Mesendoderm (in vitro differentiated cells): ENCODE measurements at regions not wholly inside any gene's neighbourhood (a gene's known extent, or its start where the extent isn't known, plus 50 kb on each side); places are given as distances from the start of the nearest gene placed in this dataset.

Experiments
- DNase-seq: peaks from one replicate; pipeline ENCODE4 v3.0.0; 2013
- H2AK5ac ChIP-seq: 2 replicates; pipeline ENCODE4 v1.6.1; 2013; ENCODE audit warnings: low read length, inconsistent platforms
- H2BK120ac ChIP-seq: 2 replicates; pipeline ENCODE4 v1.6.1; 2013; ENCODE audit warnings: low read depth, mild to moderate bottlenecking, low read length, moderate library complexity, mixed read lengths
- H2BK15ac ChIP-seq: replicated peaks from 2 replicates; pipeline ENCODE4 v1.6.1; 2013; ENCODE audit warnings: low read depth, mild to moderate bottlenecking, moderate library complexity
- H2BK5ac ChIP-seq: 2 replicates; pipeline ENCODE4 v1.6.1; 2013; ENCODE audit warnings: low read length, inconsistent platforms
- H3K18ac ChIP-seq: 2 replicates; pipeline ENCODE4 v1.6.1; 2013; ENCODE audit warnings: mild to moderate bottlenecking, low read length, mixed read lengths
- H3K23ac ChIP-seq: one replicate; pipeline ENCODE4 v1.6.1; 2013; ENCODE audit warnings: low read length
- H3K27ac ChIP-seq: 2 replicates; pipeline ENCODE4 v1.5.1; 2013; ENCODE audit warnings: low read depth, mild to moderate bottlenecking, inconsistent platforms, low read length, moderate library complexity
- H3K27me3 ChIP-seq: 2 replicates; pipeline ENCODE4 v1.6.1; 2013; ENCODE audit warnings: low read length, control low read depth, mild to moderate bottlenecking, inconsistent platforms; ENCODE audit not compliant: insufficient read depth, poor library complexity
- H3K36me3 ChIP-seq: 2 replicates; pipeline ENCODE4 v1.6.1; 2013; ENCODE audit warnings: low read length, inconsistent platforms; ENCODE audit not compliant: control insufficient read depth, insufficient read depth
- H3K4ac ChIP-seq: one replicate; pipeline ENCODE4 v1.6.1; 2013; ENCODE audit warnings: low read depth, mild to moderate bottlenecking, low read length, moderate library complexity
- H3K4me1 ChIP-seq: 2 replicates; pipeline ENCODE4 v1.6.1; 2013; ENCODE audit warnings: low read depth, low read length, inconsistent platforms; ENCODE audit not compliant: control insufficient read depth
- H3K4me2 ChIP-seq: 2 replicates; pipeline ENCODE4 v1.6.1; 2013; ENCODE audit warnings: low read length
- H3K4me3 ChIP-seq: 2 replicates; pipeline ENCODE4 v1.5.1; 2013; ENCODE audit warnings: mild to moderate bottlenecking, low read length
- H3K56ac ChIP-seq: one replicate; pipeline ENCODE4 v1.6.1; 2013; ENCODE audit warnings: low read length
- H3K79me1 ChIP-seq: 2 replicates; pipeline ENCODE4 v1.6.1; 2013; ENCODE audit warnings: low read length, inconsistent platforms
- H3K79me2 ChIP-seq: 2 replicates; pipeline ENCODE4 v1.6.1; 2013; ENCODE audit warnings: mild to moderate bottlenecking, low read length; ENCODE audit not compliant: control insufficient read depth, insufficient read depth
- H3K9ac ChIP-seq: 2 replicates; pipeline ENCODE4 v1.6.1; 2013; ENCODE audit warnings: low read length, inconsistent platforms
- H4K5ac ChIP-seq: one replicate; pipeline ENCODE4 v1.6.1; 2013; ENCODE audit warnings: low read length
- H4K8ac ChIP-seq: one replicate; pipeline ENCODE4 v1.6.1; 2013; ENCODE audit warnings: low read depth, mild to moderate bottlenecking, control low read depth, low read length, moderate library complexity
- WGBS: extraction: QIAGEN DNeasy Blood & Tissue Kit; methylation state at CpG from one replicate; pipeline ENCODE4 v1.1.7; 2013; ENCODE audit warnings: low lambda C conversion rate, missing lambda C conversion rate; ENCODE audit not compliant: insufficient coverage; ENCODE audit errors: extremely low coverage; 5-methylcytosine and 5-hydroxymethylcytosine counted together

DNA sequence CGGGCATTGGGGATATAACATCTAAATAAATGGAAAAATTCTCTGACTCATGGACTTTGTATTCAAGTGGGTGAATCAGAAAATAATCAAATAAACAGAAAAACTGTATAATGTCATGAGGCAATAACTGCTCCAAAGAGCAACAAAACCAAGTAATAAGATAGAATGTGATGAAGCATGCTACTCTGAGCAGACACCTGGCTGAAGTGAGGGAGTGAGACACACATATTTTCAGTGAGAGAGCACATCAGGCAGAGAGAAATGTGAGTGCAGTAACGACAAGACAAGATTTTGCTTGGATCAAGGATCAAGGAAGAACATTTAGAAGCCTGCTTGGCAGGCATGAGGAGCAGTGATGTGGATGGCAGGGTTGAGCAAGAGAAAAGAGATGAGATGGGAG is 75.8 kb upstream of the CCDC91 start:
- Histone ChIP-seq H3K27me3 (no peaks in the 10 kb centered on the region), H2BK15ac (no peak overlapping the region), H3K4ac (no peak overlapping the region), H3K4me2 (no peak overlapping the region), H3K4me3 (no peak overlapping the region), H3K18ac (no peak overlapping the region), H2BK120ac (no peak overlapping the region), H2BK5ac (no peak overlapping the region), H4K5ac (no peak overlapping the region), H2AK5ac (no peak overlapping the region), H3K23ac (no peak overlapping the region), H3K9ac (no peak overlapping the region), H3K56ac (no peak overlapping the region), H3K27ac (no peak overlapping the region), H3K4me1 (no peaks in the 10 kb centered on the region), H3K36me3 (no peaks in the 10 kb centered on the region), H3K79me2 (no peaks in the 10 kb centered on the region), H3K79me1 (no peaks in the 10 kb centered on the region), H4K8ac (no peak overlapping the region)
- DNase-seq, result no peak
- WGBS, result no CpG with 5 or more reads among the region's 2 CpGs

DNA sequence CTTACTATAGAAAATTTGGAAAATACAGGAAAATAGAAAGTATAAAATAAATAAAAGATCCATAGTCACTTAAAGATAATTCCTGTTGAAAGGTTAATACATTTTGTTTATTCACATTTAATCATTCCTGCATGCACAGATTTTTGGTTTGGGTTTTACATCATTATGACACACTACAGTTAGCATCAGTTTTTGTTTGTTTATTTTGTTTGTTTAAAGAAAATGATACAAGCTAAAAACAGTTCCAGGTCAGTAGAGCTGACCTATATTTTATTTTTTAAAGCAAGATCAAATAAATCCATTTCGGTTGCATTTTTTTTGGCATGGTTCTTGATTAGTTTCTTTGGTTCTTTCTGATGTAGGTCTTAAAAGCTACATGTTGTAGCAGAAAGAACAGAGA is 68.8 kb upstream of the CCDC91 start:
- no CpG with 5 or more reads among the region's 1 CpG for WGBS
- no peak overlapping the region for H3K27ac ChIP-seq

DNA sequence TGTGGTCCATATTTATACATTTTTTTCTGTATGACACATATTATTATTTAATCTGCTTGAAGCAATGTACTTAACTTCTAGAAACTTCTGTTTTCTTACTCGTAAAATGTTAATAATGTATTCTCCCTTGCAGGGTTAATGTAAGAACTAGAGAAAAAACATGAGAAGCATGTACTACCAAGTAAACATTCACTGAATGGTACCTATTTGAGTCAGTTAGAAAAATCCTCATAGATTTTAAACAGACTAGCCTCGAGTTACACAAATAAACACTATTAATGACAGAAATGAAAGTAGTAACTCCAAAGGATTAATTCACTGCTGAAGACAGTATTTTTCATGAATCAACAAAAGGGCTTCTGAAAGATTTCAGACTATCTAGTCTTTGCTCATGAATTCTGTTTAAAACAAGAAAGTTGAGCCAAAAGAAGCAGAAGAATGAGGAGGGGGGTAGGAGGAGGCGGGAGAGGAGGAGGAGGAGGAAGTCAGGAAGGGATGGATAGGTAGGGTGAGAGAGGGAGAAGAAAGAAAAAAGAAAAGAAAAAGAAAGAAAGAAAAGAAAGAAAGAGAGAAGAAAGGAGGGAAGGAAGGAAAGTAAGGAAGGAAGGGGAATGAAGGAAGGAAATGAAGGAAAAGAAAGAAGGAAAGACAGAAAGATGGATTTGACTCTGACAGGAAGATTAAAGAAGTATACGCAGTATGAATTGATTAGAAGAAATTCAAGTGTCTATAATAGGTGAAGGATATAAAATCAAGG is 68.2 kb upstream of the CCDC91 start:
- no peaks in the 10 kb centered on the region for H3K4me1 ChIP-seq
- H3K79me1 ChIP-seq, result no peaks in the 10 kb centered on the region
- no peak overlapping the region for H3K23ac ChIP-seq
- no peak overlapping the region for H2BK15ac ChIP-seq
- no peaks in the 10 kb centered on the region for H3K27me3 ChIP-seq
- no peak overlapping the region for H2BK120ac ChIP-seq
- no peak overlapping the region for H3K4ac ChIP-seq
- H2BK5ac ChIP-seq, result no peak overlapping the region
- no peak overlapping the region for H3K4me2 ChIP-seq
- no peak overlapping the region for H4K5ac ChIP-seq
- no peak overlapping the region for H2AK5ac ChIP-seq
- H3K9ac ChIP-seq, result no peak overlapping the region
- no peak overlapping the region for H3K18ac ChIP-seq
- no peak overlapping the region for H3K4me3 ChIP-seq
- no peak overlapping the region for H3K27ac ChIP-seq
- H4K8ac ChIP-seq, result no peak overlapping the region
- no CpG with 5 or more reads among the region's 4 CpGs for WGBS
- no peaks in the 10 kb centered on the region for H3K79me2 ChIP-seq
- no peak for DNase-seq
- H3K56ac ChIP-seq, result no peak overlapping the region
- no peaks in the 10 kb centered on the region for H3K36me3 ChIP-seq

More for the DNA sequence above, 68.8 kb upstream of the CCDC91 start:
- Histone ChIP-seq H3K4ac (no peak overlapping the region), H3K27me3 (no peaks in the 10 kb centered on the region), H3K56ac (no peak overlapping the region), H4K8ac (no peak overlapping the region), H2BK15ac (no peak overlapping the region), H3K4me3 (no peak overlapping the region), H4K5ac (no peak overlapping the region), H3K36me3 (no peaks in the 10 kb centered on the region), H2BK5ac (no peak overlapping the region), H3K4me1 (no peaks in the 10 kb centered on the region), H2BK120ac (no peak overlapping the region), H3K79me1 (no peaks in the 10 kb centered on the region), H3K23ac (no peak overlapping the region), H3K18ac (no peak overlapping the region), H3K9ac (no peak overlapping the region), H2AK5ac (no peak overlapping the region), H3K79me2 (no peaks in the 10 kb centered on the region), H3K4me2 (no peak overlapping the region)
- DNase-seq, result no peak

DNA sequence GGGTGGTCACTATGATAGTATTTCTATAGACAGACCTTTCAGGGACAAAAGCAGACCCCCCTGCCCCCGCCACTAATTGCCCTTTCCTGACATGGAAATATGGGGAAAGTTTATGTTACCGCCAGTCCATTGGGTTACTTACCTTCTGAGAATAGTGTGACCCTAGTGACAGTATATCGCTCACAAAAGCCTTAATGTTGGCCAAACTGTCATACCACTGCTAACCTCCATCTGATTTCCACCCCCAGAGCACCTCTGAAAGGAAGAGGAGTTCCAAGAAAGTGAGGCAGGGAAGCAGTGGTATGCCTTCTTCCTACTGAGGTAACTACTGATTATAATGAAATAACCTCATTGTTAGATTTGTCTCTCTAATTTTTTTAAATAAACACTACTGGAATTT is 67.5 kb upstream of the CCDC91 start:
- Histone ChIP-seq H3K18ac (no peak overlapping the region), H2AK5ac (no peak overlapping the region), H2BK15ac (no peak overlapping the region), H3K9ac (no peak overlapping the region), H3K27me3 (no peaks in the 10 kb centered on the region), H3K4me2 (no peak overlapping the region), H3K79me1 (no peaks in the 10 kb centered on the region), H3K23ac (no peak overlapping the region), H4K8ac (no peak overlapping the region), H3K56ac (no peak overlapping the region), H2BK120ac (no peak overlapping the region), H3K36me3 (no peaks in the 10 kb centered on the region), H4K5ac (no peak overlapping the region), H3K4me3 (no peak overlapping the region), H2BK5ac (no peak overlapping the region), H3K4me1 (no peaks in the 10 kb centered on the region), H3K4ac (no peak overlapping the region), H3K79me2 (no peaks in the 10 kb centered on the region), H3K27ac (no peak overlapping the region)
- WGBS, result no CpG with 5 or more reads among the region's 3 CpGs
- no peak for DNase-seq

DNA sequence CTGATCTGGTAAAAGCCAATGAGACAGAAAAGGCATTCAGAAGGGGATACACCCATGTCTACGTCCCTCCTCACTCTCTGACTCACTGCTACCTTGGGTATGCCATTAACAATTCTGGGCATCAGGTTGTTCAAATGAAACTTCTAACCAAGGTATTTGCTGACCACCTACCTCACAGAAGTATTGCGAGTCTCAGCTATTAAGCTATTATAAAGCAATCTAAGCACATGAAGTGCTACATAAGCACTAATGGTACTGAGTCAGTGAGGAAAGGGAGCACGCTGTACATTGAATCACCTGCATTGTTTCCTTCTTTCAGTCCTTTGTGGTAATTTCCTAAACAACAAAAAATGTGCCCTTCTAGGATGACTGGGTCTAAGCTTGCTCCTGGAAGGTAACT is 62.8 kb upstream of the CCDC91 start:
- H4K8ac ChIP-seq, result no peak overlapping the region
- H2BK120ac ChIP-seq, result no peak overlapping the region
- no peak overlapping the region for H3K23ac ChIP-seq
- no peak overlapping the region for H4K5ac ChIP-seq
- no peak overlapping the region for H3K56ac ChIP-seq
- no peaks in the 10 kb centered on the region for H3K79me2 ChIP-seq
- no peak overlapping the region for H2BK15ac ChIP-seq
- no peak overlapping the region for H2AK5ac ChIP-seq
- no peak overlapping the region for H3K4ac ChIP-seq
- H3K4me3 ChIP-seq, result no peak overlapping the region
- no peak overlapping the region for H3K9ac ChIP-seq
- no peaks in the 10 kb centered on the region for H3K4me1 ChIP-seq
- no peak for DNase-seq
- no peaks in the 10 kb centered on the region for H3K27me3 ChIP-seq
- H3K4me2 ChIP-seq, result no peak overlapping the region
- H3K79me1 ChIP-seq, result no peaks in the 10 kb centered on the region
- H3K18ac ChIP-seq, result no peak overlapping the region
- no peak overlapping the region for H3K27ac ChIP-seq
- no CpG with 5 or more reads among the region's 3 CpGs for WGBS
- no peaks in the 10 kb centered on the region for H3K36me3 ChIP-seq
- H2BK5ac ChIP-seq, result no peak overlapping the region

DNA sequence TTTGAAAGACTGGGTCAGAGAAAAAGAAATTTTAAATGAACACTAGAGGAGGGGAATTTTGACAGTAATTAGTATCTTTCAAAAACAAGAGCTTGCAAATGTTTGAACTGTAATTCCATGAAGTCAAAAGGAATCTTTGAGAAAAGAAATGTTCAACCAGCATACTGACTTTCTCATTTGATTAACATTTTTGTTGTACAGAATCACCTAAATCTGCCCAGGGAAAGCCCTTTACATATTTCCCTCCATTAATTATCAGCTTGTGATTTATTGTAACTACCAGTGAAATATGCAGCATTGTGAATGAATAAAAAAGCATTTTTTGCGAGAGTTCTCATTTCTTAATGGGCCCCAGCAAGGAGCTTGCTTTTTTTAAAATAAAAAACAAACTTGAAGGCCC is 61.2 kb upstream of the CCDC91 start:
- no CpG with 5 or more reads among the region's 1 CpG for WGBS
- Histone ChIP-seq H3K79me2 (no peaks in the 10 kb centered on the region), H2BK5ac (no peak overlapping the region), H3K4ac (no peak overlapping the region), H3K4me3 (no peak overlapping the region), H3K4me2 (no peak overlapping the region), H3K27me3 (no peaks in the 10 kb centered on the region), H2BK15ac (no peak overlapping the region), H4K8ac (no peak overlapping the region), H3K23ac (no peak overlapping the region), H3K27ac (no peak overlapping the region), H2AK5ac (no peak overlapping the region), H3K36me3 (no peaks in the 10 kb centered on the region), H2BK120ac (no peak overlapping the region), H3K79me1 (no peaks in the 10 kb centered on the region), H3K4me1 (no peaks in the 10 kb centered on the region), H3K56ac (no peak overlapping the region), H3K9ac (no peak overlapping the region), H3K18ac (no peak overlapping the region), H4K5ac (no peak overlapping the region)
- no peak for DNase-seq
